ENCODE measurements at regions not wholly inside any gene's neighbourhood (a gene's known extent, or its start where the extent isn't known, plus 50 kb on each side); places are given as distances from the start of the nearest gene placed in this dataset.
A peak's percentile ranks its signal among the peaks of the same experiment; 100 is the strongest.

- no peak overlapping the region for H3K27ac ChIP-seq
- TF ChIP-seq POLR2A (IDR thresholded peaks at IDR 0.05) (no peak), EP300 (IDR thresholded peaks at IDR 0.05) (no peak), CTCF (IDR thresholded peaks at IDR 0.05) (no peak), POLR2AphosphoS5 (IDR thresholded peaks at IDR 0.05) (no peak)
- WGBS, 2 donors (ENCODE audit: low coverage in 1 of 2), result 31 to 100% methylated on average over 1 to 3 of the region's 4 CpGs
- H3K4me3 ChIP-seq, result no peak overlapping the region
- ATAC-seq, result no peak
- no peaks in the 10 kb centered on the region for H3K9me3 ChIP-seq
- H3K4me1 ChIP-seq, result peaks cover 0 to 10% (median 0%) of the 10 kb centered on the region in 3 donors
- no peaks in the 10 kb centered on the region for H3K36me3 ChIP-seq
- no peaks in the 10 kb centered on the region for H3K27me3 ChIP-seq
Measured at GRCh38 chr15:91698241-91698640, 155.3 kb upstream of the SLCO3A1 start.

GRCh38 chr15:91699741-91700140 lies 153.8 kb upstream of the SLCO3A1 start:
- Histone ChIP-seq H3K9me3 (no peaks in the 10 kb centered on the region), H3K27ac (no peak overlapping the region), H3K27me3 (no peaks in the 10 kb centered on the region), H3K4me1 (no peaks in the 10 kb centered on the region), H3K4me3 (no peak overlapping the region), H3K36me3 (no peaks in the 10 kb centered on the region)
- TF ChIP-seq CTCF (IDR thresholded peaks at IDR 0.05) (no peak), POLR2AphosphoS5 (IDR thresholded peaks at IDR 0.05) (no peak), EP300 (IDR thresholded peaks at IDR 0.05) (no peak), POLR2A (IDR thresholded peaks at IDR 0.05) (no peak)
- WGBS, 2 donors (ENCODE audit: low coverage in 1 of 2), result 93 to 100% methylated on average over 1 of the region's 1 CpG
- ATAC-seq, result no peak

- Histone ChIP-seq H3K27ac (no peak overlapping the region), H3K4me1 (peaks cover 0 to 12% (median 0%) of the 10 kb centered on the region in 3 donors), H3K27me3 (no peaks in the 10 kb centered on the region), H3K4me3 (no peak overlapping the region), H3K36me3 (no peaks in the 10 kb centered on the region), H3K9me3 (no peaks in the 10 kb centered on the region)
- 73 to 78% methylated on average over 2 of the region's 2 CpGs for WGBS, 2 donors (ENCODE audit: low coverage in 1 of 2)
- no peak for ATAC-seq
- no peak for TF ChIP-seq EP300 (IDR thresholded peaks at IDR 0.05)
- no peak for TF ChIP-seq POLR2A (IDR thresholded peaks at IDR 0.05)
- no peak for TF ChIP-seq CTCF (IDR thresholded peaks at IDR 0.05)
- TF ChIP-seq POLR2AphosphoS5 (IDR thresholded peaks at IDR 0.05), result no peak
Measured at GRCh38 chr15:91703274-91703673, 150.2 kb upstream of the SLCO3A1 start.

- no peak for ATAC-seq
- Histone ChIP-seq H3K27ac (no peak overlapping the region), H3K9me3 (no peaks in the 10 kb centered on the region), H3K27me3 (no peaks in the 10 kb centered on the region), H3K4me1 (peaks cover 0 to 12% (median 0%) of the 10 kb centered on the region in 3 donors), H3K4me3 (no peak overlapping the region), H3K36me3 (no peaks in the 10 kb centered on the region)
- TF ChIP-seq EP300 (IDR thresholded peaks at IDR 0.05) (no peak), POLR2A (IDR thresholded peaks at IDR 0.05) (no peak), POLR2AphosphoS5 (IDR thresholded peaks at IDR 0.05) (no peak), CTCF (IDR thresholded peaks at IDR 0.05) (no peak)
- WGBS, 2 donors (ENCODE audit: low coverage in 1 of 2), result 83 to 86% methylated on average over 4 to 5 of the region's 5 CpGs
Measured at GRCh38 chr15:91704343-91704742, 149.2 kb upstream of the SLCO3A1 start.

GRCh38 chr15:91706322-91707032 lies 147.0 kb upstream of the SLCO3A1 start:
- whole genome bisulfite sequencing, 2 donors (ENCODE audit: low coverage in 1 of 2), result 17 to 18% methylated on average over 7 to 9 of the region's 9 CpGs
- ATAC-seq, result peak; percentile 83
- H3K4me3 ChIP-seq, result no peak overlapping the region

More at GRCh38 chr15:91706322-91707032, 147.0 kb upstream of the SLCO3A1 start:
- no peaks in the 10 kb centered on the region for H3K36me3 ChIP-seq
- H3K27me3 ChIP-seq, result no peaks in the 10 kb centered on the region
- peak overlapping the region in 3 of 4 donors; percentile 7 to 38 (median 17) for H3K27ac ChIP-seq
- no peaks in the 10 kb centered on the region for H3K9me3 ChIP-seq
- peaks cover 0 to 12% (median 0%) of the 10 kb centered on the region in 3 donors for H3K4me1 ChIP-seq
- TF ChIP-seq CTCF (IDR thresholded peaks at IDR 0.05), result peak; percentile 76 to 84 (median 80)
- TF ChIP-seq EP300 (IDR thresholded peaks at IDR 0.05), result no peak

Data from gastroesophageal sphincter (tissue), 4 donors.